ENCODE measurements at regions not wholly inside any gene's neighbourhood (a gene's known extent, or its start where the extent isn't known, plus 50 kb on each side); places are given as distances from the start of the nearest gene placed in this dataset.

DNA sequence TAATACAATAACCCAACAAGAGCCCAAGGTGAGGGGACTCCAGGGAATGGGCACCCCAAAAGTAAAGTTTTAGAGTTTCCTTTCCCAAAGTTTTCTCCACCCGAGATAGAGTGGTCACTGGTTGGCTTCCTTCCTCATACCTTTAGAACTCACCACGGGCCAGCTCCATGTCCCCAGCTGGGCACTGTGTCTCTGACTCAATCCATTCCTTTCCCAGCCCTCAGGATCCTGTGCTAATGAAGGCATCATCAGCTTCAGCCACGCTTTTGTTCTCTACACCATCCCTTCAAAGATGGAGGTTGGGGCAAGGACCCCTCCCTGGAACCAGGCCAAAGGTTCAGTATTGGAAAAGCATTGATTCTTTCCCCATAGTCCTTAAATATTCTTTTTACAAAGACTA lies 59.8 kb upstream of the VASH1 start:
- TF ChIP-seq EZH2 (IDR thresholded peaks at IDR 0.05; ENCODE audit: insufficient read depth, poor library complexity, severe bottlenecking) (no peak), EZH2phosphoT487 (IDR thresholded peaks at IDR 0.05; ENCODE audit: insufficient read depth, low read depth) (no peak)

Measured in GM23248 (cell line).